ENCODE measurements at regions not wholly inside any gene's neighbourhood (a gene's known extent, or its start where the extent isn't known, plus 50 kb on each side); places are given as distances from the start of the nearest gene placed in this dataset.

DNA sequence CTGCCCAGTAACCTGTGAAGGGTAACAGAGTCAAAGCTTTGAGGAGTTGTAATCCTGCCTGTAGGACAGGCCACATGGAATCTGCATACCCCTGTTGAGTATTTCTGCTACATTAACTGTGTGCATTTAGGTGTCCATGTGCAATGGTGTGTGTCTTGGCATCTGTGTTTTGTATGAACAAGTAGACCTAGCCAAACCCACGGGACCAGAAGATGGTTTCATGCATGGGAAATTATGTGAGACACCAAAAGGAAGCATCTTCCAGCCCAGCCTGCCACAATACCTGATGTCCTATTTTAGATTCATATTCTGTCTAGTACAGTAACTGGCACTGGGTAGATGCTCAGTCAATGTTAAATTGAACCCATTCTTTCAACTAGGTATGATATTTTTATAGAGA, 70.8 kb upstream of the KCND3 start:
- Histone ChIP-seq H3K9ac (ENCODE audit: low read depth in 1 of 2, low read length in 2 of 2) (no peak overlapping the region), H3K36me3 (ENCODE audit: control insufficient read depth in 2 of 2, insufficient read depth in 2 of 2, low read length in 2 of 2) (no peaks in the 10 kb centered on the region), H3K4me1 (ENCODE audit: control insufficient read depth in 2 of 2, insufficient read depth in 2 of 2, low read length in 2 of 2) (no peaks in the 10 kb centered on the region), H3K27me3 (ENCODE audit: control insufficient read depth in 2 of 2, insufficient read depth in 2 of 2, low read length in 2 of 2) (peaks cover 0 to 3% of the 10 kb centered on the region in 2 donors), H3K9me3 (ENCODE audit: control insufficient read depth in 2 of 2, low read length in 2 of 2) (no peaks in the 10 kb centered on the region), H3K27ac (ENCODE audit: low read depth in 2 of 2, low read length in 2 of 2) (no peak overlapping the region), H3K4me3 (ENCODE audit: low read length in 2 of 2) (no peak overlapping the region)

DNA sequence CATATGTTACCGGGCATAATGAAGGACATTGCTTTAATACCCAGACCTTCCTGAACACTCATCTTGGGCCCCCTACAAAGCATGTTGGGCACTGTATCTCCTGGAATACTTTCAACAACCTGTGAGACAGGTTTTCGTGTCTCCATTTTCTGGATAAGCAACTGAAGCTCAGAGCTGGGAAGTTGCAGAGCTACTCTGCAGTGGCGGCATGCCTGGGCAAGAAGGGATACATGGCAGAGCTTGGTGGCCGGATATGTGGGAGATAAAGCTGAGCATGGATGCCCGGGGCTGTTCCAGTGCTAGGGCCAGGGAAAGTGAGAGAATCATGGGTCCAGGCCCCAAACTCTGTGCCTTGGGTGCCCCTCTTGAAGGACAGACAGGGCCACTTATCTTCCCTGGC, 71.6 kb upstream of the KCND3 start:
- H3K9ac ChIP-seq (ENCODE audit: low read depth in 1 of 2, low read length in 2 of 2), result no peak overlapping the region
- peaks cover 0 to 3% of the 10 kb centered on the region in 2 donors for H3K27me3 ChIP-seq (ENCODE audit: control insufficient read depth in 2 of 2, insufficient read depth in 2 of 2, low read length in 2 of 2)
- H3K27ac ChIP-seq (ENCODE audit: low read depth in 2 of 2, low read length in 2 of 2), result no peak overlapping the region
- no peaks in the 10 kb centered on the region for H3K36me3 ChIP-seq (ENCODE audit: control insufficient read depth in 2 of 2, insufficient read depth in 2 of 2, low read length in 2 of 2)
- H3K4me1 ChIP-seq (ENCODE audit: control insufficient read depth in 2 of 2, insufficient read depth in 2 of 2, low read length in 2 of 2), result no peaks in the 10 kb centered on the region
- H3K9me3 ChIP-seq (ENCODE audit: control insufficient read depth in 2 of 2, low read length in 2 of 2), result no peaks in the 10 kb centered on the region
- H3K4me3 ChIP-seq (ENCODE audit: low read length in 2 of 2), result no peak overlapping the region

DNA sequence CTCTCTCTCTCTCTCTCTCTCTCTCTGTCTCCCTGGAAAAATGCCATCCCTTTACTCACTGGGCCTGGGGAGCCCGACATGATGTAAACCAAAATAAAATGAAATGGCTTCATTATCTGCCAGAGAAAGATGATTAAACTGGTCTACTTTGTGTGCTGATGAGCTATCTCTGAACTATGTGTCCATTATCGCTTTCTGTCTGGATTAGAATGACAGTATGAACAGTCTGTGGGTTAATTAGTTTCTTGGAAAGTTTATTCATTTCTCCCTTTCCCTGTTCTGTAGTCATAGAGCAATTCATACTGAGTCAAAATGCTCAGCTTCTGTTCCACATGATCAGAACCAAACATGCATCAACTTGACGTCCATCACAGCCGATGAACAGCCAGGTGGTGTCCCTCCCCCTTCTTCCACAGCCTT, 72.4 kb upstream of the KCND3 start:
- H3K4me3 ChIP-seq (ENCODE audit: low read length in 2 of 2), result no peak overlapping the region
- H3K27me3 ChIP-seq (ENCODE audit: control insufficient read depth in 2 of 2, insufficient read depth in 2 of 2, low read length in 2 of 2), result peaks cover 0 to 3% of the 10 kb centered on the region in 2 donors
- no peaks in the 10 kb centered on the region for H3K4me1 ChIP-seq (ENCODE audit: control insufficient read depth in 2 of 2, insufficient read depth in 2 of 2, low read length in 2 of 2)
- no peak overlapping the region for H3K27ac ChIP-seq (ENCODE audit: low read depth in 2 of 2, low read length in 2 of 2)
- H3K36me3 ChIP-seq (ENCODE audit: control insufficient read depth in 2 of 2, insufficient read depth in 2 of 2, low read length in 2 of 2), result no peaks in the 10 kb centered on the region
- H3K9me3 ChIP-seq (ENCODE audit: control insufficient read depth in 2 of 2, low read length in 2 of 2), result no peaks in the 10 kb centered on the region
- no peak overlapping the region for H3K9ac ChIP-seq (ENCODE audit: low read depth in 1 of 2, low read length in 2 of 2)

DNA sequence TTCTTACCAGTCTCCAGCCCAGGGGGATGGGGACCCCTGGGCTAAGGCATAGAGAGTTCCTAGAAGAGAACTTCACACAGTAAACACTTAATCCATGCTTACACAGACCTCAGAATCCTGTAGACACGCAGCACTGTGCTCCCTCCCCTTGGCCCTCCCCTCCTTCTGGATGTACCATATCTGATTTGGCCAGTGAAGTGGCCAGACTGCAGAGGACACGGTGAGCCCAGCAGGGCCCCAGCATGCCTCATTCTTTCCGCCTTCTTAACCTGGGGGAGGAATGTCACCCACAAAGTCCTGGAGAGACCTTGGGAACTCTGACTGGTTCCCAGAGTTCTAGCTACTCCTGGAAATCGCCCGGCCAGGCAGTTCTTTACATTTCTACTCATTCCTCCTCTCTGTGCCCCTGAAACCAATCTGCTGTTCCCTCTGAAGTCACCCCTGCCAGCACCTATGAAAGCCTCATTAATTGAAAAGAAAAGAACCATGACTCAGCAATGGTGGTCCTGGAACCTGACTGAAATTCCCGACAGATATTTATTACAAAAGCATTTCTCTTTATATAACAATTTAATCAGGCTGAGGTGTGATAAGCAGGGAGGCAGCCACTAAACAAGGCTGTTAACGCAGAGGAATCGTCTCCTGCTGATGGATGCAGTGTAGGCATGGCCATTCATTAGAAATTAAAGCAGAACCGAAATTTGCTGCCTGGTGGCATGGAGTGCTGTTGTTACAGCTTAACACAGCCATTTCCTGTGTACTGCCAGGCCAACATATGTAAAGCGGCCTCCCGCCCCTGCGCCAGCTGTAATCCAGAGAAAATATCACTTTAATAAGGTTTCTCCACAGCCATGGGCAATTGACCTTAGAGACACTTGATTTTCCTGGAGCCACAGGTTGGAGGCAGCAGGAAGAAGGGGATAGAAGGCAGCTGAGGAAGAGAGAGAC, 74.6 kb upstream of the KCND3 start:
- Histone ChIP-seq H3K9me3 (ENCODE audit: control insufficient read depth in 2 of 2, low read length in 2 of 2) (no peaks in the 10 kb centered on the region), H3K4me3 (ENCODE audit: low read length in 2 of 2) (no peak overlapping the region), H3K27me3 (ENCODE audit: control insufficient read depth in 2 of 2, insufficient read depth in 2 of 2, low read length in 2 of 2) (peaks cover 0 to under 1% of the 10 kb centered on the region in 2 donors), H3K36me3 (ENCODE audit: control insufficient read depth in 2 of 2, insufficient read depth in 2 of 2, low read length in 2 of 2) (no peaks in the 10 kb centered on the region), H3K27ac (ENCODE audit: low read depth in 2 of 2, low read length in 2 of 2) (no peak overlapping the region), H3K4me1 (ENCODE audit: control insufficient read depth in 2 of 2, insufficient read depth in 2 of 2, low read length in 2 of 2) (no peaks in the 10 kb centered on the region), H3K9ac (ENCODE audit: low read depth in 1 of 2, low read length in 2 of 2) (no peak overlapping the region)

DNA sequence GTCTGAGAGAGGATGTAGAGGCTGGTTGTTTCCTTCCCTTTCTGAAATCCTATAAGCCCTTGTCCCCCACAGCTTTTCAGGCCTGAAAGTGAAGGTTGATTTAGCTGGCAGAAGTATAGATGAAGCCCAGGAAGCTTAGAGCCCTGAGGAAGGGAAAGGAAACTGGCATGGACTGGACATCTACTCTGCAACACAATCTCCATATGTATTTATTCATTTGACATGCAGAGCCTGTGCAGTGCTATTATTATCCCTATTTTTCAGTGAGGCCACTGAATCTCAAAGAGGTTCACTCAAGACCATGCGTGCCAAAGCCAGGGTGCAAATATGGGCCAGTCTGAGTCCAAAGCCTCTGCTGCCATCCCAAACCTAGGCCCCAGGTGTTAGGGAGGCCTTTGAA, 78.5 kb upstream of the KCND3 start:
- Histone ChIP-seq H3K36me3 (ENCODE audit: control insufficient read depth in 2 of 2, insufficient read depth in 2 of 2, low read length in 2 of 2) (no peaks in the 10 kb centered on the region), H3K27me3 (ENCODE audit: control insufficient read depth in 2 of 2, insufficient read depth in 2 of 2, low read length in 2 of 2) (no peaks in the 10 kb centered on the region), H3K4me1 (ENCODE audit: control insufficient read depth in 2 of 2, insufficient read depth in 2 of 2, low read length in 2 of 2) (no peaks in the 10 kb centered on the region), H3K27ac (ENCODE audit: low read depth in 2 of 2, low read length in 2 of 2) (no peak overlapping the region), H3K4me3 (ENCODE audit: low read length in 2 of 2) (no peak overlapping the region), H3K9me3 (ENCODE audit: control insufficient read depth in 2 of 2, low read length in 2 of 2) (no peaks in the 10 kb centered on the region), H3K9ac (ENCODE audit: low read depth in 1 of 2, low read length in 2 of 2) (no peak overlapping the region)

DNA sequence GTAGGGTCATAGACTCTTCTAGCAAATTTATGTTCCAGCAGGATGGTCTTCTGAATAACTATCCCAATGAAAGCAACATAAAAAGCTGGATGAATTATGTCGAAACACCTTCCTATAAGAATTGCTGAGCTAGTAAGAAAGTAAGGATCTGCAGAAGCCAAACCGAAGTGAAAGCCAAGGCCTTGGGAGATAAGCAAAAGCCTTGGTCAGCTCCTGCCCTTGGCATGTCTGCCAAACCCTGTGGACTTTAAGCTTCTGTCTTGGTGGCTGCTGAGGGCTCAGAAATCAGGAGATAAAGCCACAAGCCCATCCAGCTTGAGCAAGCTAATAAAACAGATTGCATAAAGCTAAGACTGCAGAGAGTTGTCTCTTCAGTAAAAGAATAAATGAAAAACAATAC, 81.2 kb upstream of the KCND3 start:
- Histone ChIP-seq H3K4me3 (ENCODE audit: low read length in 2 of 2) (no peak overlapping the region), H3K27me3 (ENCODE audit: control insufficient read depth in 2 of 2, insufficient read depth in 2 of 2, low read length in 2 of 2) (no peaks in the 10 kb centered on the region), H3K36me3 (ENCODE audit: control insufficient read depth in 2 of 2, insufficient read depth in 2 of 2, low read length in 2 of 2) (no peaks in the 10 kb centered on the region), H3K9me3 (ENCODE audit: control insufficient read depth in 2 of 2, low read length in 2 of 2) (no peaks in the 10 kb centered on the region), H3K4me1 (ENCODE audit: control insufficient read depth in 2 of 2, insufficient read depth in 2 of 2, low read length in 2 of 2) (no peaks in the 10 kb centered on the region), H3K27ac (ENCODE audit: low read depth in 2 of 2, low read length in 2 of 2) (no peak overlapping the region), H3K9ac (ENCODE audit: low read depth in 1 of 2, low read length in 2 of 2) (no peak overlapping the region)

DNA sequence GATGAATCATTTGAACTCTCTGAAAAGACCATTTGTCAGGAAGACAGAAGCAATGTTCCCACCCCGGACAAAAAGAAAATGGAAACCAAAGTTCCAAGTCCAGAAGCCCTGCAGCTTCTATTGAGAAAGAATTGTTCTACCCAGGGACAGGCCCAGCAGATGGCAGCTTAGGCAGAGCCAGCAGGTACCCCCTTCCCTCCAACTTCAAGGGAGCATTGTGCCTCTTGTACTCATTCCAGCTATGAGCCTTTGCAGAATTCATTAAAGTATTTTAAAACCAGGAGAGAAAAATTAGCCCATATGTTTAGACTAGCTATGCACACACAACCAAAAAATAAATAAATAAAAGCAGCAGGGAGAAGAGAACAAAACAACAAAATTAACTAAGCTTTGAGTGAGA, 85.2 kb upstream of the KCND3 start:
- no peak overlapping the region for H3K4me3 ChIP-seq (ENCODE audit: low read length in 2 of 2)

DNA sequence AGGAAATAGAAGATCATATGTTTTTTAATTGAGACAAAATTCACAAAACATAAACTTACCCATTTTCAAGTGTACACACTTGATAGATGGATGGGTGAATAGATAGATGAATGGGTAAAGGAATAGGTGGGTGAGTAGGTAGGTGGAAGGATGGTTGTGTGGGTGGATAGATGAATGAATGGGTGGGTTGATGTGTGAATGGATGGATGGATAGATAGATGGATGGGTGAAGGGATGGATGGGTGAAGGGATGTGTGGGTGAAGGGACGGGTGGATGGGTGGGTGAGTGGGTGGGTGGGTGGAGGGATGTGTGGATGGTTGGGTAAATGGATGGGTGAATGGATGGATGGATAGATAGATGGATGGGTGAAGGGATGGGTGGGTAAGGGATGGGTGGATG, 86.1 kb upstream of the KCND3 start:
- no peak overlapping the region for H3K4me3 ChIP-seq (ENCODE audit: low read length in 2 of 2)
- no peaks in the 10 kb centered on the region for H3K9me3 ChIP-seq (ENCODE audit: control insufficient read depth in 2 of 2, low read length in 2 of 2)
- H3K4me1 ChIP-seq (ENCODE audit: control insufficient read depth in 2 of 2, insufficient read depth in 2 of 2, low read length in 2 of 2), result no peaks in the 10 kb centered on the region
- no peaks in the 10 kb centered on the region for H3K36me3 ChIP-seq (ENCODE audit: control insufficient read depth in 2 of 2, insufficient read depth in 2 of 2, low read length in 2 of 2)
- no peaks in the 10 kb centered on the region for H3K27me3 ChIP-seq (ENCODE audit: control insufficient read depth in 2 of 2, insufficient read depth in 2 of 2, low read length in 2 of 2)
- no peak overlapping the region for H3K27ac ChIP-seq (ENCODE audit: low read depth in 2 of 2, low read length in 2 of 2)
- no peak overlapping the region for H3K9ac ChIP-seq (ENCODE audit: low read depth in 1 of 2, low read length in 2 of 2)

More for the DNA sequence above, 85.2 kb upstream of the KCND3 start:
- Histone ChIP-seq H3K9me3 (ENCODE audit: control insufficient read depth in 2 of 2, low read length in 2 of 2) (no peaks in the 10 kb centered on the region), H3K27ac (ENCODE audit: low read depth in 2 of 2, low read length in 2 of 2) (no peak overlapping the region), H3K36me3 (ENCODE audit: control insufficient read depth in 2 of 2, insufficient read depth in 2 of 2, low read length in 2 of 2) (no peaks in the 10 kb centered on the region), H3K9ac (ENCODE audit: low read depth in 1 of 2, low read length in 2 of 2) (no peak overlapping the region), H3K4me1 (ENCODE audit: control insufficient read depth in 2 of 2, insufficient read depth in 2 of 2, low read length in 2 of 2) (no peaks in the 10 kb centered on the region), H3K27me3 (ENCODE audit: control insufficient read depth in 2 of 2, insufficient read depth in 2 of 2, low read length in 2 of 2) (no peaks in the 10 kb centered on the region)

DNA sequence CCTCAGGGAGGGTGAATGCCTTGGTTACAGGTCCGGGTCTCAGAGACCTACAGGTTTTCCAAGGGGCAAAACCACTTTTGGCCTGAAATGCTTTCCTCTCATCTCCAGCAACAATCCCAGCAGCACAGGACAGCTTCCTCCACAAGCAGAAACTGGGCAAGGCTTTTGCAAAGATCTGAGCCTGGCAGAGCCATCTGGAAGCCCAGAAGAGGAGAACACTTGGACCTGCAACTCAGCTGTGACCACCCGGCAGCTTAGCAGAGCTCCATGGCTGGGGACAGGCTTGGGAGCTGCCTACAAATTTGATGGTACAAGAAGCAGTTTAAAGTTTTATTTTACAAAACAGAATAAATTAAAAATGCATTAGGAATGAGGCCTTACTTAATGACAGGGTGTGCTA, 90.0 kb upstream of the KCND3 start:
- Histone ChIP-seq H3K27ac (ENCODE audit: low read depth in 2 of 2, low read length in 2 of 2) (no peak overlapping the region), H3K27me3 (ENCODE audit: control insufficient read depth in 2 of 2, insufficient read depth in 2 of 2, low read length in 2 of 2) (no peaks in the 10 kb centered on the region), H3K4me1 (ENCODE audit: control insufficient read depth in 2 of 2, insufficient read depth in 2 of 2, low read length in 2 of 2) (no peaks in the 10 kb centered on the region), H3K9me3 (ENCODE audit: control insufficient read depth in 2 of 2, low read length in 2 of 2) (no peaks in the 10 kb centered on the region), H3K4me3 (ENCODE audit: low read length in 2 of 2) (no peak overlapping the region), H3K36me3 (ENCODE audit: control insufficient read depth in 2 of 2, insufficient read depth in 2 of 2, low read length in 2 of 2) (no peaks in the 10 kb centered on the region), H3K9ac (ENCODE audit: low read depth in 1 of 2, low read length in 2 of 2) (no peak overlapping the region)

DNA sequence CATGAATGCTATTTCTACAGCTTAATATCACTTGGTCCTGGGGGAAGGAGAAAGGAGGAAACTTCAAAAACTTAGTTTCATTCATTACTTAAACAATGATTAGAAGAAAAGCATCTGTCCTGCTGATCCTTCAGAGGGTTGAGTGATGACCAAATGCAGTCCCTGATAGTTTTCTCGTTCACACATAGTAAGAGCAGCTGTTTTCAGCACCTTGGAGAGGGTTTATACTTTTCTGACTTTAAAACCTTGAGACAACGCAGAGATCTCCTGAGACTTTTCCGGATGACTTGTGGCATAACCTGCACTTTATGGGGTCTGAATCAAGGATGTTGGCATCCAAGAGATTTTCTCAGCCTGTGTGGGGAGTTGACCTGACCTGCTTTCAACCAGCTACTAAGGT, 94.0 kb upstream of the KCND3 start:
- Histone ChIP-seq H3K4me1 (ENCODE audit: control insufficient read depth in 2 of 2, insufficient read depth in 2 of 2, low read length in 2 of 2) (no peaks in the 10 kb centered on the region), H3K36me3 (ENCODE audit: control insufficient read depth in 2 of 2, insufficient read depth in 2 of 2, low read length in 2 of 2) (no peaks in the 10 kb centered on the region), H3K9ac (ENCODE audit: low read depth in 1 of 2, low read length in 2 of 2) (no peak overlapping the region), H3K27me3 (ENCODE audit: control insufficient read depth in 2 of 2, insufficient read depth in 2 of 2, low read length in 2 of 2) (no peaks in the 10 kb centered on the region), H3K27ac (ENCODE audit: low read depth in 2 of 2, low read length in 2 of 2) (no peak overlapping the region), H3K4me3 (ENCODE audit: low read length in 2 of 2) (no peak overlapping the region), H3K9me3 (ENCODE audit: control insufficient read depth in 2 of 2, low read length in 2 of 2) (no peaks in the 10 kb centered on the region)
